HepG2 (cell line): ENCODE measurements at regions not wholly inside any gene's neighbourhood (a gene's known extent, or its start where the extent isn't known, plus 50 kb on each side); places are given as distances from the start of the nearest gene placed in this dataset.

Experiments used
- HHEX ChIP-seq: IDR thresholded peaks from 2 replicates; pipeline ENCODE4 v1.6.1; 2016; ENCODE audit warnings: control low read depth
- KAT8 ChIP-seq: IDR thresholded peaks from 2 replicates; pipeline ENCODE4 v1.6.1; 2016; ENCODE audit warnings: missing genetic modification reagents, missing compliant biosample characterization
- RARA ChIP-seq: IDR thresholded peaks from 2 replicates; pipeline ENCODE4 v1.6.1; 2016; ENCODE audit warnings: missing genetic modification reagents, missing compliant biosample characterization
- RELA ChIP-seq: sonication (generic); formaldehyde crosslinking; IDR thresholded peaks from 2 replicates; pipeline ENCODE4 v1.4.0; 2020; ENCODE audit warnings: missing genetic modification reagents
- SCMH1 ChIP-seq: sonication (generic); formaldehyde crosslinking; IDR thresholded peaks from 2 replicates; pipeline ENCODE4 v1.9.0; 2021; ENCODE audit warnings: missing genetic modification reagents, mild to moderate bottlenecking, borderline replicate concordance
- SMC3 ChIP-seq: IDR thresholded peaks from 2 replicates; pipeline ENCODE4 v1.6.1; 2011; ENCODE audit warnings: low read length, improper control_type of control experiment
- SNAPC4 ChIP-seq: sonication (generic); formaldehyde crosslinking; IDR thresholded peaks from 2 replicates; pipeline ENCODE4 v1.4.0; 2020; ENCODE audit warnings: mild to moderate bottlenecking, missing genetic modification reagents
- TFDP2 ChIP-seq: sonication (generic); formaldehyde crosslinking; IDR thresholded peaks from 2 replicates; pipeline ENCODE4 v1.4.0; 2020; ENCODE audit warnings: missing genetic modification reagents
- ZBTB43 ChIP-seq: sonication (generic); formaldehyde crosslinking; conservative IDR thresholded peaks from 2 replicates; pipeline ENCODE4 v1.4.0; 2020; ENCODE audit warnings: missing genetic modification reagents
- ZNF205 ChIP-seq: IDR thresholded peaks from 2 replicates; pipeline ENCODE4 v1.6.1; 2018; ENCODE audit warnings: missing biosample characterization, missing genetic modification reagents
- ZNF44 ChIP-seq: sonication (generic); formaldehyde crosslinking; IDR thresholded peaks from 2 replicates; pipeline ENCODE4 v1.5.1; 2020; ENCODE audit warnings: mild to moderate bottlenecking, missing genetic modification reagents
- ZNF441 ChIP-seq: sonication (generic); formaldehyde crosslinking; IDR thresholded peaks from 2 replicates; pipeline ENCODE4 v1.7.0; 2021; ENCODE audit warnings: missing genetic modification reagents, borderline replicate concordance
- ZNF513 ChIP-seq: sonication (generic); formaldehyde crosslinking; conservative IDR thresholded peaks from 2 replicates; pipeline ENCODE4 v1.5.0; 2020; ENCODE audit warnings: missing genetic modification reagents
- TF ChIP-seq, protein P1 (sequence below): IDR thresholded peaks from 2 replicates; pipeline ENCODE4 v1.6.1; 2016; ENCODE audit warnings: missing compliant biosample characterization, missing genetic modification reagents, borderline replicate concordance
- TF ChIP-seq, protein P2 (sequence below): sonication (generic); formaldehyde crosslinking; IDR thresholded peaks from 2 replicates; pipeline ENCODE4 v1.5.1; 2020; ENCODE audit warnings: missing genetic modification reagents, mild to moderate bottlenecking, borderline replicate concordance

DNA sequence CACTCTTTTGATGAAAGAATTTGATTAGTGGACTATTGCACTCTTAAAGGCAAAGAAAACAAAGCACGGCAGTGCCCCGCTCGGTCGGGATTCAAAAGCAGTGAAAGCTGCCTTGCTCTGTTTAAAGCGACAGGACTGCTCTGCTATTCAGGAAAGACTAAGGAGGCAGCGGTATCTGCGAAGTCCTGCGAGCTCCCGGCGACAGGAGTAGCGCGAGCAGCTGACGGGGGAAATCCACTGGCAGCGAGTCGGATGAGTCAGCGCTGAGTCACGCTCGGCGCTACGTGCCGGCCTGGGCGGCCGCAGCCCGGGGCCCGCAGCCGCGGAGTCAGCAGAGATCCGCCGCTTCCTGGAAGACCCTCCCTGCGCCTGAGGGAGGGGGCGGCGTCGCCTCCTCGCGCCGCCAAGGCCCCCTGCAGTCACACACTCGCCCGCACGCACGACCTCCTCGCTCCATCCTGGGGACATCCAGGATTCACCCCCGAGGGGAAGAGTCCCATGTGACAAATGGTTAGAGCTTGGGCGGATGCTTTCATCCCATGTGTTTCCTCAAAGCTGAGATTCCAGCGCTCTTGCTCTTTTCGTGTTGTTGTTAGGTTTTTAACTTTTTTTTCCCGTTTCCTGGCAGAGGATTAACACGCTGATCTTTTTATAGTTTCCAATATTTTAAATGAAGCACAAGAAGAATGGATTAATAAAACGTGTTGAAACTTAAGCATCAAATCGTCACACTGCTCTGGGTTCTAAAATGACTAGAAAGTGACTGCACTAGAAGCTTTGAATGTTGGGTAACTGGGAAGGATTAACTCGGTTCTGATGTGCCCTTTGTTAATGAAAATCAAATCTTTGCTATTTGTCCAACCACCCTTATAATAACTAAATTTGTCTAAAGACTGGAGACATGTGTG, 102.5 kb downstream of the ARRDC3 start (continued):
- TF ChIP-seq, protein P1, sequence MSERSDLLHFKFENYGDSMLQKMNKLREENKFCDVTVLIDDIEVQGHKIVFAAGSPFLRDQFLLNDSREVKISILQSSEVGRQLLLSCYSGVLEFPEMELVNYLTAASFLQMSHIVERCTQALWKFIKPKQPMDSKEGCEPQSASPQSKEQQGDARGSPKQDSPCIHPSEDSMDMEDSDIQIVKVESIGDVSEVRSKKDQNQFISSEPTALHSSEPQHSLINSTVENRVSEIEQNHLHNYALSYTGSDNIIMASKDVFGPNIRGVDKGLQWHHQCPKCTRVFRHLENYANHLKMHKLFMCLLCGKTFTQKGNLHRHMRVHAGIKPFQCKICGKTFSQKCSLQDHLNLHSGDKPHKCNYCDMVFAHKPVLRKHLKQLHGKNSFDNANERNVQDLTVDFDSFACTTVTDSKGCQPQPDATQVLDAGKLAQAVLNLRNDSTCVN (CRISPR knock-in tag): peak; percentile 81; the same call in 1 of the 2 replicates
- TF ChIP-seq TFDP2 (peak; percentile 47; the same call in 1 of the 2 replicates), KAT8 (CRISPR knock-in tag) (peak; percentile 85), SMC3 (no peak), ZNF513 (CRISPR knock-in tag) (no peak), RELA (CRISPR knock-in tag) (no peak; the same call in 1 of the 2 replicates), ZBTB43 (CRISPR knock-in tag) (0 out of 2 replicates have a peak, but pooled peaks have one; percentile 36), ZNF44 (no peak), SCMH1 (no peak), RARA (CRISPR knock-in tag) (peak; percentile 60), SNAPC4 (CRISPR knock-in tag) (no peak), ZNF205 (CRISPR knock-in tag) (peak; percentile 66), HHEX (CRISPR knock-in tag) (no peak), ZNF441 (peak; percentile 96; the same call in 1 of the 2 replicates)
- TF ChIP-seq, protein P2, sequence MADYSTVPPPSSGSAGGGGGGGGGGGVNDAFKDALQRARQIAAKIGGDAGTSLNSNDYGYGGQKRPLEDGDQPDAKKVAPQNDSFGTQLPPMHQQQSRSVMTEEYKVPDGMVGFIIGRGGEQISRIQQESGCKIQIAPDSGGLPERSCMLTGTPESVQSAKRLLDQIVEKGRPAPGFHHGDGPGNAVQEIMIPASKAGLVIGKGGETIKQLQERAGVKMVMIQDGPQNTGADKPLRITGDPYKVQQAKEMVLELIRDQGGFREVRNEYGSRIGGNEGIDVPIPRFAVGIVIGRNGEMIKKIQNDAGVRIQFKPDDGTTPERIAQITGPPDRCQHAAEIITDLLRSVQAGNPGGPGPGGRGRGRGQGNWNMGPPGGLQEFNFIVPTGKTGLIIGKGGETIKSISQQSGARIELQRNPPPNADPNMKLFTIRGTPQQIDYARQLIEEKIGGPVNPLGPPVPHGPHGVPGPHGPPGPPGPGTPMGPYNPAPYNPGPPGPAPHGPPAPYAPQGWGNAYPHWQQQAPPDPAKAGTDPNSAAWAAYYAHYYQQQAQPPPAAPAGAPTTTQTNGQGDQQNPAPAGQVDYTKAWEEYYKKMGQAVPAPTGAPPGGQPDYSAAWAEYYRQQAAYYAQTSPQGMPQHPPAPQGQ (CRISPR knock-in tag): no peak
